HFF-Myc (cell line): ENCODE measurements at regions not wholly inside any gene's neighbourhood (a gene's known extent, or its start where the extent isn't known, plus 50 kb on each side); places are given as distances from the start of the nearest gene placed in this dataset.
A peak's percentile ranks its signal among the peaks of the same experiment; 100 is the strongest.

Experiments
- DNase-seq: peaks from one replicate; pipeline ENCODE4 v3.0.0-alpha.2; 2011; ENCODE audit warnings: low read depth; ENCODE audit errors: extremely low read depth
- H3K4me3 ChIP-seq: replicated peaks from 2 replicates; pipeline ENCODE4 v1.5.1; 2011; ENCODE audit warnings: low read depth, mild to moderate bottlenecking, control low read depth, low read length
- CTCF ChIP-seq: IDR thresholded peaks from 2 replicates; pipeline ENCODE4 v1.5.1; 2012; ENCODE audit warnings: mild to moderate bottlenecking, low read depth, low read length, control low read depth; ENCODE audit errors: missing control alignments

GRCh38 chr20:39632176-39632575 is 670.0 kb downstream of the DHX35 start:
- no peak for TF ChIP-seq CTCF
- H3K4me3 ChIP-seq, result no peak overlapping the region
- no peak for DNase-seq

GRCh38 chr20:39631557-39631956 is 669.4 kb downstream of the DHX35 start:
- no peak for TF ChIP-seq CTCF
- H3K4me3 ChIP-seq, result no peak overlapping the region
- no peak for DNase-seq

- peak; percentile 3 for DNase-seq
- TF ChIP-seq CTCF, result no peak
- no peak overlapping the region for H3K4me3 ChIP-seq
Measured at GRCh38 chr20:39630215-39630908, 668.2 kb downstream of the DHX35 start.

GRCh38 chr20:39627765-39628164 is 665.6 kb downstream of the DHX35 start:
- no peak for TF ChIP-seq CTCF
- no peak overlapping the region for H3K4me3 ChIP-seq
- DNase-seq, result no peak

GRCh38 chr20:39624316-39624715 is 662.2 kb downstream of the DHX35 start:
- no peak for TF ChIP-seq CTCF
- no peak for DNase-seq
- no peak overlapping the region for H3K4me3 ChIP-seq

GRCh38 chr20:39623584-39624234 is 661.6 kb downstream of the DHX35 start:
- TF ChIP-seq CTCF, result no peak
- no peak overlapping the region for H3K4me3 ChIP-seq
- no peak for DNase-seq
